ENCODE measurements at regions not wholly inside any gene's neighbourhood (a gene's known extent, or its start where the extent isn't known, plus 50 kb on each side); places are given as distances from the start of the nearest gene placed in this dataset.

DNA sequence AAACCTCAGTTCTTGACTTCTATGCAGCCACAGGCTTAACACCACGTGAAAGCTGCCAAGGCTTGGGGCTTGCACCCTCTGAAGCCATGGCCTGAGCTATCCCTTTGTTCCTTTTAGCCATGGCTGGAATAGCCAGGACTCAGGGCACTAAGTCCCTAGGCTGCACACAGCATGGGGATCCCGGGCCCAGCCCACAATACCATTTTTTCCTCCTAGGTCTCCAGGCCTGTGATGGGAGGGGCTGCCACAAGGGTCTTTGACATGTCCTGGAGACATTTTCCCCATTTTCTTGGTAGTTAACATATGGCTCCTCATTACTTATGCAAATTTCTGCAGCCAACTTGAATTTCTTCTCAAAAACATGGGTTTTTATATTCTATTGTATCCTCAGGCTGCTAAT, 619.1 kb downstream of the NYAP2 start:
- DNase-seq = no peak

DNA sequence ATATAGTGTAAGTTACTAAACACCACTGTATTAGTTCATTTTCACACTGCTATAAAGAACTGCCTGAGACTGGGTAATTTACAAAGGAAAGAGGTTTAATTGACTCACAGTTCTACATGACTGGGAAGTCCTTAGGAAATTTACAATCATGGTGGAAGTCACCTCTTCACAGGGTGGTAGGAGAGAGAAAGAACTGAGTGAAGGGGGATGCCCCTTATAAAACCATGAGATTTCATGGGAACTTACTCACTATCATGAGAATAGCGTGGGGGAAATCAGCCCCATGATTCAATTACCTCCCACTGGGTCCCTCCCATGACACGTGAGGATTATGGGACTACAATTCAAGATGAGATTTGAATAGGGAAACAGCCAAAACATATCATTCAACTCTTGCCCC, 618.0 kb downstream of the NYAP2 start:
- no peak for DNase-seq

DNA sequence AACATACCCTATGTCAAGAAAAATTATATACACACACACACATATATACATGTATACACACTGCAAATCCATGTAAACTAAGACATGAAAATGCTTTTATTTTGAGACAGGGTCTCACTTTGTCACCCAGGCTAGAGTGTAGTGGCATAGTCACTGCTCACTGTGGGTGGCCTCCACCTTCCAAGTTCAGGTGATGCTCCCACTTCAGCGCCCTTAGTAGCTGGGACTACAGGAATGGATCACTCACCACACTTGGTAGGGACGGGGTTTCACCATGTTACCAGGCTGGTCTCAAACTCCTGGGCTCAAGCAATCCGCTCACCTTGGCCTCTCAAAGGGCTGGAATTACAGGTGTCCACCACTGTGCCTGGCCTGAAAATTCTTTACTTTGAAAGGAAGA, 617.6 kb downstream of the NYAP2 start:
- DNase-seq = no peak

DNA sequence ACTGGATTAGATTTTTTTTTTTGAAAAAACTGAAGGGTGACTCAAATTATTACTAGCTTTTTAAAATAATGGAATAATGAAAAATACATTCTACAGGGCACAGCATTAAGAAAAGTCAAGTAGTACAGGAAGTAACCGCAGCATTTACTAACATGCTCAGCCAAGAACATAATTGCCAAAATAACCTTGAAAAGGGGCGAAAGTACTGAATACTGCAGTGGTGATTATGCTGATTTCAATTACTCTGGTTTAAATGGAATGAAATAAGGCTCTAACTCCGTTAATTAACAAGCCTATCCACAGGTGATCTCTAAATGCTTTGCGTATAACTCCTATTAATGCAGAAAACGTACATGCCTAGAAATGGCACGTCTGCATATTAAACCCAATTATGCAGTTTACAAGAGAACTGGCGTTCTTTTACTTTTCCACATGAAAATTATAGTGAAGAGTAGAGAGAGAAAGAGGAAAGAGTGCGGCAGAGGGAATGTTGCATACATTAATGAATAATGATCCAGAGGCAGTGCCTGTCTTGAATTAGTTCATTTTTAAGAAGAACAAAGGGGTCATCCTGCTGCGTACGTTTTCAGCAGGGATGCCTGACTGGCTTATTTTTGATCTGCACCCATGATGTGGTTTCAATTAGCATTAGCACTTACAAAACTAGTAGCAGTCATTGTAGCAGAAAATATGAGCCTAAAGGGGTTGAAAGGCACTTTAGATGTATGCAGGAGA, 612.4 kb downstream of the NYAP2 start:
- DNase-seq = no peak

DNA sequence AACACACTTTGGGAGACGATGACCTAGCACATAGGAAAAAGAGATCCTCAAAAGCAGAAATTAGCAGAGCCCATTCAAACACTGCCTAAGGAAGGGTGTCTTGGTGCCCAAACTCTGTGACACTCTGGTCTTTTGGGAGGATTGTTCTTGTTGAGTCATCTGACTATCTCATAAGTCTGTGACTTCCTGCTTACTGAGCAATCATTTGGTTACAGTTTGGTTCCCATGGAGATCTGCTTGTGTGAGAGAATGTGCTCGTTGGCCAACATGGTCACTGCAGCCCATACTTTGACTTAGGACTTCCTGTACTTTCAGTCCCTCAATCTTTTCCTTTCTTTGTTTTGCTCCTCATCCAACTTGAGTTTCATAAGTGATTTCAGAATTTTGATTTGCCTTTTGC, 602.9 kb downstream of the NYAP2 start:
- no peak for DNase-seq

DNA sequence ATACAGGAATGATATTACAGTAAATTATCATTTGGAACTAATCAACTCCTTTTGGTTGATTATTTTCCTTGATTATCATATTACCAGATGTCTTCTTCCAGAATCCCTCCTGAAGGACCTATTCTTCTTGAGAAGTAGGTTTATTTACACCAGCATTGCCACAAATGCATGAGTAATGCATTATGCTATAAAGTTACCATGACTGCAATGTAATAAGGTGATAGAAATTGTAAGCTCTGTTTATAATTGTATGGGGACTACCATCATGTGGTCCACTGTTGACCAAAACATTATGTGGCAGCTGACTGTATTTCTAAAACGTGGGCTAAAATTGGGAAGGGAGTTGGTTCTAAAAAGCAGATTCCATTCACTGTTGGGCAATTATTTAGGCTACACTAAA, 602.2 kb downstream of the NYAP2 start:
- DNase-seq = no peak

DNA sequence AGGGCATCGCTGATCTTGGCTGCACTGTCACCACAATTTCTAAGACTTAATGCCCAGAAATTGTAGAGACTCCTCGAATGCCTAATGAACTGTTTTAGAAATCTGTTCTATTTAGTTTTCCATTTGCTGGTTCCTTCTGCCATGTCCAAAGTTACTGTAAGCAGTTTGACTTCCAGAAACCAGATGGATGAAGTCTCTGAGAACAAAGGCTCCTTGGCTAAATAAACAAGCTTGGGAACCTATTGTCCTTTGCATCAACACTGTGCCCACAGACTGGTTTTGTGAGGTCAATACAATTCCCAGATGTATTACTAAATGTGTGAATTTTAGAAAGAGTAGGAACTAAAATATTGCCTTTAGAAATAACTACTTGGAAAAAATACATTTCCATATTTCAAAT, 600.2 kb downstream of the NYAP2 start:
- no peak for DNase-seq

DNA sequence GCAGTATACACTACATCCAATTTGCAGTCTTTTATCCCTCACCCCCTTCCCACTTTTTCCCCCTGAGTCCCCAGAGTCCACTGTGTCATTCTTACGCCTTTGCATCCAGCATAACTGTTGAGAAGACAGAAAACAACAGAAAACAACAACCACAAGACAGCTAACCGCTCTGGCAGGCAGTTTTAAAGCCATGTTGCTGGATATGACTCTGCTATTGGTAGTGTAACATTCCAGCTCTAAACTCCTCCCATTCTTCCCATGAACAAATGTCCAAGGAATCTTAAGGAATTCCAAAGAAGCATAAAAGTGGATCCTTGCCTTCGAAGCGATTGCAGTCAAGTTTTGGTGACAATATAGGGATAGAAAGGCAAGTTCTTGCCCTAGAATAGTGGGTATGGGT, 599.1 kb downstream of the NYAP2 start:
- DNase-seq = no peak

DNA sequence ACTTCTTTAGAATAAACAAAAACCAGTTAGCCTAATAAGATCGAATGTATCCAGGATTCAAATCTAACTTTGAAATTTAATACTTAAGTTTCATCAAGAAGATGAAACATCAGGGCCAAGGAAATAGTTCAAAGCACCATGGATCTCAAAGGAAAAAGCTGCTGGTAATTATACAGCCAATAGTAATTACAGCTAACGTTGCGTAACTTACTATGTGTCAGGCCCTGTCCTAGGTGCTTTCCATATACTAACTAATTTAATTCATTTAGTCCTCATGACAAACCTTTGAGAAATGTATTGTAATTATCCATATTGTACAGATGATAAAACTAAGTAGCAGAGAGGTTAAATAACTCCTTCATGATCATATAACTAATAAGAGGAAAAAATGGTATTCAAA, 598.6 kb downstream of the NYAP2 start:
- no peak for DNase-seq

DNA sequence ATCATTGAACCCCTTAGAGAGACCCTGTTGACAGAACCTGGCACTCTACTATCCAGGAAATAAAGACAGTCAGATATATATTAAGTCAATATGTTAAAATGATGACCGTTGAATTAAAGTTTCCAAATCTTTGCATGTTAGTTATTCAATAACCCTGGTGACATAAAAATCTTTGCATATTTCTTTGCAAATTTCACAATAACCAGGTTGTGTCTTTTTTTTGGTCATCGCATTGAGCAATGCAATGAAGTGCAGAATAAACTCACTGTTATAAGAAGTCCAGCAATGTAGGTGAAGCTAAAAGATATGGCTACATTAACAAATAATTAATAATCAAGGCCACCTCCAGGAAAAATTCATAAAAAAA, 596.9 kb downstream of the NYAP2 start:
- DNase-seq = no peak

DNA sequence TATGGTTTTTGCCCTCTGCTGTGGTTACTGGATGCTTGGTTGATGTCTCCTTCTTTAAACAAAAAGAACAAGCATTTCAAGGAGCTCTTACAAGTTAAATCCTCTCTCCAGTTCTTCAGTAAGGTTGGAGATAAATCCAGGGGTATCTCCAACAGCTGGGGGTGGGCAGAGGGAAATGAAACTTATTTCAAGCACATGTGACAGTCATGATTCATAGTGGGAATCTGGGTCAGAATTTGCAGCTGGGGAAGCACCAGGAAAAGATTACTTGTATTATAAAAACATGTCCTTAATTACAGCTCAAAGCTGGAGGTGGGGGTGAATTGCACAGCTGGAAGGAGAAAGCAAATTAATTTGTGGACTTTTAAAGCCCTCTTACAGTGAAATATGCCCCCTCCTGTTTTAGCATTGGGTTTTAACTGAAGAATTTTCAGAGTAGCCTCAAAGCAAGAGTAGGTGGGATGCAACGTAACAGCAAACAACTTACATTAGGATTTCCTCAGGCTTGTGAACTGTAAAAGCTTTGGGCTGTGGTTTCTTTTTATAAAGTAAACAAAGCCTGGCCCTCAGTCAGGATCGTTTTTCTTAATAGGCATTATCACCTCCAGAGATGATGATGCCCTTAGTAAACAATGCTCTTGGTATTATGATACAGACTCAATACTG, 596.4 kb downstream of the NYAP2 start:
- no peak for DNase-seq

DNA sequence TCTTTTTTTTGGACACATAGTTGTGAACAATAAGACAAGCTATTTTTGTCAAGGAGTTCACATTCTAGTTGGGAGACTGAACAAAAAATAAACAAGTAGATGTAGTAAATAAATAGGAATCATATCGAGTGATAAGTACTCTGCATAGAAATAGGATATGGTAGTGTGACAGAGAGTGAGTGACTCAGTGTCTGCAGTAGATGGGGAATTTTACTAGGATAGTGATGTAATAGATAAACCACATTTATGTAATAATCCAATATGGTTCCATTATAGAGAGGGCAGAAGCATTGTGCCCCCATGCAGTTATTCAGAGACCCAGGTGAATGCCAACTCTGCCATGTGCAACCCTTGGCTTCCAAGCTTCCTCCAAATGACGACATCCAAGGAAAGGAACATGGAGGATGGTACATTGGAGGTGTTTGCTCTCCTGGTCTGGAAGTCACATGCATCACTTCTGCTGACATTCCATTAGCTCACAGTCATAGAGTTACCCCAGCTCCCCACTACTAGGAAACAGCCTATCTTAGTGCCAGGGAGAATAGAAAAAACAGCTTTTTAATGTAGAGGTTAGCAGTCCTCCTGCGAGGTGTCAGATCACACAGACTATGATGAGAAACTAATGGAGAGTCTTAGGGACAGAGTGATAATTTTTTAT, 595.4 kb downstream of the NYAP2 start:
- DNase-seq = no peak

DNA sequence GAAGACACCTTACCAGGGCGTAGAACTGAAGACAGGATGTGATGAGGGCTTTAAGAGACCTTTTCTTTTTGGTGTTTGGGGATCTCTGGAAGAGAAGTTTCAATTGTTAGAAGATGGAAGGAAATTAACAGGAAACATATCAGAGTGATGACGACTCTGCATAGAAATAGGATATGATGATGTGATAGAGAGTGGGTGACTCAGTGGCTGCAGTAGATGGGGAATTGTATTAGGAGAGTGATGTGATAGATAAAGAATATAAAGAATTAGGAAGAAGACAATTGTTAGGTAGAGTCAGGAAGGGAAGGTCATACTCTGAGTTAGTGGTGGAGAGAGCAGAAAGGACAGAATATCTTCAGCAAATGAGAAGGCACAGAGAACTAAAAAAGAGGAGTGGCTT, 593.9 kb downstream of the NYAP2 start:
- DNase-seq = no peak

DNA sequence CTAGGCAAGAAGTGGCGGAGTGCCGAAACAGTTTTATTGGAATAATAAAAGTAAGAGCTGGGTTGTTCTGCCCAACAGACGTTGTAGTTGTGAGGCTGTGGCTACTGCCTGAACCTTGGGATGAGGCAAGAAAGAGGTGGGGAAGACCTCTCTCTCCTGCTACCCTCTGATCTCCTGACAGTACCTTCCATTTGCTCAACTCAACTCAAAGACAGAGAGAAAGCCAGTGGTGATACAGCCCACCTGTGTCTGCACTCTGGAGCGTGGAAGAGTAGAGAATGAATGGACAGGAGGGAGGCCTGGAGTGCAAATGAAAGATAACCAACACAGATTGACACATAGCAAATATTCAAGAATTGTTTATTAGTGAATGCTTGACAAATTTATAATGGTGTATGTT, 590.3 kb downstream of the NYAP2 start:
- DNase-seq = no peak

DNA sequence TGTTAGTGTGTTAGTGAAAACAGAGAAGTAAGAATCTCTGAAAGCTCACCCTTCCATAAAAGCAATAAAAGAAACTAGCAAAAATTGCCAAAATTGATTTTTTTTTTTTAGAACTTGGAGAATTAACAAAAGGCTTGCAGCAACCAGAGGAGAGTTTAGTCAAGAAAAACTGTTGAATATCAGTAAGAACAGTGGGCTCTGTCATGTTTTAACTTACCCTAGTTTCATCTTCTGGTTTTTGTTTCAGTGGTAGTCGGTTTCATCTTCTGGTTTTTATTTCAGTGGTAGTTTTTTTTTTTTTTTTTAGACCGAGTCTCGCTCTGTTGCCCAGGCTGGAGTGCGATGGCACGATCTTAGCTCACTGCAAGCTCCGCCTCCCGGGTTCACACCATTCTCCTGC, 580.9 kb downstream of the NYAP2 start:
- DNase-seq = no peak

DNA sequence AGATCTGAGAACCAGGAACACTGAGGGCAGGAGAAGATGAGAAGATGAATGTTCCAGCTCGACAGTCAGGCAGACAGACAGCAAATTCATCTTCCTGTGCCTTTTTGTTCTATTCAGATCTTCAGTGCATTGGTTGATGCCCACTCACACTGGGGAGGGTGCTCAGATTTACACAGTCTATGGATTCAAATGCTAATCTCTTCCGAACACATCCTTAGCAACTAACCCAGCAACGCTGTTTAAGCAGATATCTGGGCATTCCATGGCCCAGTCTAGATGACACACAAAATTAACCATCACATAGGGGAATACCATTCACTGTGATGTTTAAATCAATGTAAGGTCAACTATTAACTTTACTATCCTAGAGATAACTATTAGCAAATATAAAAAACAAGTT, 571.9 kb downstream of the NYAP2 start:
- no peak for DNase-seq

DNA sequence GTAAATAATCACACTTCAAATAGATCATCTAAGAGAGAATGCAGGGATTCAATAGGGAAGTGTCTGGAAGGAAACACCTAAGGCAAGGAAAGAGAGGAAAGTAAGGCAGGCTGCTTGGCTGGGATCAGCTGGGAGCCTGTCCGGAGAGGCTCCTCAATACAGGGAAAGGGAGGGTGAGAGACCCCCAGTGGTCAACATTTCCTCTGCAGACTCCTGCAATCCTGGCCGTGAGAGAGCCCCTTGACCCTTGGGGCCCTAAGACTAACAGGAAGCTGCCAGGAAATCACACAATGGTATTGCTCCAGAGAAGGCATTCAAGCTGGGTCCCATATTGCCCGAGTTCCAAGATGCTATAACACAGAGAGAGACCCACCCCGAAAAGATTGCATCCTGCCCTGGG, 549.4 kb downstream of the NYAP2 start:
- DNase-seq = no peak

DNA sequence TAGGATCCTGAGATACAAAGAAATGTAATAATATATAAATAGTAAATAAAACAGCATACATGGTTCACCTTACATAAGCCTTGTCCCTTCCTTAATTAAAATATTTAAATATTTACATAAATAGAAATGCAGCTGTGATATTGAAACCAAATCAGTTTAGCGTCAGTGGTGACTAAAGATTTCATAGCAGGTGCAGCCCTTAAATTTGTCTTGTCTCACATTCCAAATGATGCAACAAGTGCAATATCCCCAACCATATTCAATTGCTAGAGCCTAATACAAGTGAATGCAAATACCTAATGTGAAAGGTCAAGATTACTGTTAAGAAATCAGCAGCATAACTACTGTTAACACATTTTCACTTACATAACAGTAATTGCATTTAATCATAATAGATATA, 539.5 kb downstream of the NYAP2 start:
- DNase-seq = no peak

DNA sequence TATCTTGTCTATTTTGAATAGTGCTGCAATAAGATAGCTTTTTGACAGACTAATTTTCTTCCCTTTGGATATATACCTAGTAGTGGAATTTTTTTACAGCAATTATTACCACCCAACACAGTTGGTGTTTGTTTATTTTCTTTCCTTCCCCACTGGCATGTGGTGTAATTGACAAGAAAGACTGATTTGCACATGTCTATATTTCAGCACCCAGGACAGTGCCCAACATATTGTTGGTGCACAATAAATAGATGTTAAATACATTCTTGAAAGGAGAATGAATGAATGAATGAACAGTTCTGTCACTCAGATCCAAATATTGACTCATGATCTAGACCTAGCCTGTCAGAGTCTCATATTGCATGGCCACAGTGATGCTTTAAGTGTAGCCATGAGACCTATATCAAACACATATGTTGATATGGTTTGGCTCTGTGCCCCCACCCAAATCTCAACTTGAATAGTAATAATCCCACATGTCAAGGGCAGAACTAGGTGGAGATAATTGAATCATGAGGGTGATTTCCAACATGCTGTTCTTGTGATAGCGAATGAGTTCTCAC, 538.2 kb downstream of the NYAP2 start:
- DNase-seq = no peak

DNA sequence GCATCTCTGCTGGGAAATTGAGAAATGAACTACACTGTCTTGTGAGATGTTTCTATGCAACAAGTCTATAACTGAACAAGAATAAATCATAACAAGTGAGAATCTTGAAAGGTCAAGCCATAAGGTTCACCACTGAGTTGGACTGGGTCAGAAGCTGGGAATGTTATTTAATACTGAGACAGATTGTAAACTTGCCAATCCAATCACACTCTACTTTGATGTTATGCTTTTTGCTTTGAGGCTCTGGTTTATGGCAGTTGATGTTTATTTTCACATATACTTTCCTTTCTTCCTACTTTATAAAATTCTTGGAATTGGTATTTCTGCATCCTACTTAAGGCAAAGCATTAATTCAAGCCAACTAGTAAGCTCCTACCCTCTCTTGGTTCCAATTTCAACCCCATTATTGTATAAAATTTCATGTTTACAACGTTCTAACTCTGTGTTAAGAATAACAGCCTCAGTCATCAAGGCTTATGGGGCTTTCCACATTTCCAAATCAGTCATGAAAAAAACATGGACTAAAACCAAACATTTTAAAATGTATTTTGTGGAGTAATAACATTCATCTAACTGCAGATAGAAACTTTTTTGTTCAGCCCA, 533.4 kb downstream of the NYAP2 start:
- DNase-seq = no peak

DNA sequence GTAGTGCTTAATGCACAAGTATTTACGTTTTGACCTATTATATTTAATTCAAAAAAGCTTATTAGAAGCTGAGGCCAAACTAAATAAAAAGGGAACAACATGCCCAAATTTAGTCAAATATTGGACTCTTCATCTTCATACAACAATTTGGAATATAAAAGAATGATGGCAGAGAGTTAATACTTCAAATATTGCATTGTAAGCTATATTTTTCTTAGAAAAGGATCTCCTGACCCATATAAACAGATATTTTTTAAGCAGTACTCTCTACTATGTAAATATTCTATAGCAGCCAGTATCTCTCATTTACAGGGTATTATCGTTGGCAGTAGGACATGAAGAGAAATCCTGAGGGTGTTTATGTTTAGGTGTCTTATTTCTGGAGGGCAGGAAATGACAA, 531.2 kb downstream of the NYAP2 start:
- no peak for DNase-seq

DNA sequence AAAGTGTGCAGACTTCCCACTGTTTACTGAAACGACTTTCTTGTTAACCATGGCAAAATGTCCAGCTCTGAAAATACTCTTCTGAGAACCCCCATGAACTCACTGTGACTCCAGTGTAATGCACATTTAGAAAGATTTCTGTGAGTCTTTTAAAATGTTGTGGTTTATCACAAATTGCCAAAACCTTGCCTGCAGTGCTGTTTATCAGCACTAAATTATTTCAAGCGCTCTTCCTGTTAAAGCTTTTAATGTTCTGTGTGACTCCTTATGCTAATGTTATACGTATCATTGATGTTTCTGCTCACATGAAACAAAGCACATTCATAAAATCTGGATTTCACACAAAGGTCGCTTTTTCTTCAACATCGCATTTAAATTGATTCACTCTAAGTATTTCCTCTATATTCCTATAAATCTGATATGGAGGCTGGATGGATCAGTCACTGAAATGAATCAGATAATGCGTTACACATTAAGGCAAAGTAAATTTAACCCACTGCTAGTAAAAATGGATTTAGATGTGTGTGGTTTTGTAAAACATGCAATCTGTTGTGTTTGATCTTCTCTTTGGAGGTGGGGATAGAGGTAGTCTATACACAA, 521.2 kb downstream of the NYAP2 start:
- DNase-seq = no peak

DNA sequence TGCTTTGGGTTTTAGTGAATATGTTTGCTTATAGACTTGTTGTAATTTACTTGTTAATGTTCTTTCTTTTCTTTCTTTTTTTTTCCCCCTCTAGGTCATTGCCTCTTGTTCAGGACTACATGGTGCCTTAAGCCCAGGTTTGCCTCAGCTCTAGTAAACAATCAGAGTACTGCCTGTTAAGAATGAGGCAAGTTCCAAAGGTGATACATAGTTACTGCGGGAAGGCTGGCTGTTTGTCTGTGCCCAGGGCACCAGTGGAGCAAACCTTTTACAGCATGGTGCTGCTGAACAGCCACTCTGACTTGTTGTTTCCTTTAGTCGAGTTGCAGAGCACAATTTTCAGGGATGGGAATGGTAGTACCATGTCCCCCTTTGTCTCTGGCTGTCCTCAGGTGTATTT, 517.2 kb downstream of the NYAP2 start:
- DNase-seq = no peak

Measured in cerebellar nuclear complex (tissue), 1 donor.